ENCODE measurements at regions not wholly inside any gene's neighbourhood (a gene's known extent, or its start where the extent isn't known, plus 50 kb on each side); places are given as distances from the start of the nearest gene placed in this dataset.
"Not testable (repeated sequence)": the region's sequence is repeated elsewhere in the genome, so short reads cannot be mapped to it uniquely, and the experiment has no call there.

- DNase-seq (ENCODE audit: low read depth): no peak
These were observed 74.5 kb upstream of the MEGF10 start for GRCh38 chr5:127216143-127216542.

DNA sequence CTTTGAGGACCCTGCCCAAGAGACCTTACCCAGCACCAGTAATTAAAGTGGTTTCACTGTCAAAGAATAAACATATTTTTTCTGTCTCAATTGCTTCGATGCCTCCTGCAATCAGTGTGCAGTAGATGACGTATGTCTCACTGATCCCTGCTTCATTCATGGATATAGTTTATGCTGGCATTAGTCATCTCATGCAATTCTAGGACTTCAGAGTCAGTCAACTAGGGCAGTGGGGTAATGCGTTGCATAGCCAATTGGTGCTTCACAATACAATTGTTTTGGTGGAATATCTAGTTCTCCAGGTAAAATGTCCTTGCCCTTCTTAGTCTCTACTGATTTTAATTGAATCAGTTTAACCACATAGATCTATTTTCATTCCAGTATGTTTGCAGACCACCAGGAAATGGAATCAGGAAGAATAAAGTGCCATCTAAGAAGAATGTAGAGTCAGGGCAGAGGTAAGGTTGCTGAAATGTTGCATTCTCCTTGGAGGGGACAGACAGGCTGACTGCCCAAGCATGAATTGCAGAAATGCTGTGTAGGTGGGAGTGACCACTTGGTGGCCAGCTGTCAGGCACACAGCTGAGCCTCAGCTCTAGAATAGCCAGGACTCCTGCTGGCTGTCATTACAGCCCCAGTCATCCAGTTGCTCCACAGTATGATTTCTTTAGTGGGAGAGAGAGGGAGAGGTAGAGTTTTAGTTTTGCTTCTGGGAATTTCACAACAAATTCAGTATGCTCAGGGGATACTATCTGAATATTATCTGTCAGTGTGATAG lies 73.5 kb upstream of the MEGF10 start:
- no peak for DNase-seq (ENCODE audit: low read depth)

- not testable (repeated sequence) for DNase-seq (ENCODE audit: low read depth)
These were observed 68.7 kb upstream of the MEGF10 start for GRCh38 chr5:127221936-127222335.

- not testable (repeated sequence) for DNase-seq (ENCODE audit: low read depth)
These were observed 67.9 kb upstream of the MEGF10 start for GRCh38 chr5:127222571-127223156.

GRCh38 chr5:127223256-127223974 lies 67.2 kb upstream of the MEGF10 start:
- no peak for DNase-seq (ENCODE audit: low read depth)

DNA sequence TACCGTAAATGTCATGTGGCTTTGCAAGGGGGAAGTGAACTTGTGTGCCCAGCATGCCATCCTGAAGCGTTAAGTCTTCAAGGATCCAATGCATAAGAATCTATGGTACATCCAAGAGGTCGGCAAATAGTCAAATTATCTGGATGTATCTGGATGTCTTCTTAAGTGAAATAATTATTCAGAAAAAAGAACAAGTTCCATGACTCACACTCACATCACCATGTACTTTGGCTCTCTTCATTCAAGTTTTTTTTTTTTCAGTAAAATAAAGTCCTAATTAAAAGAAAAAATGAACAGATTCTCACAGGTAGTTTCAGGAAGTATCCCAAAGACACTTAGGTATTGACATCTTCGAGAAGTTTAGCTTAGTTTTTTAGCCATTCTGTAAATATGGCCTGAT lies 62.7 kb upstream of the MEGF10 start:
- no peak for DNase-seq (ENCODE audit: low read depth)

DNA sequence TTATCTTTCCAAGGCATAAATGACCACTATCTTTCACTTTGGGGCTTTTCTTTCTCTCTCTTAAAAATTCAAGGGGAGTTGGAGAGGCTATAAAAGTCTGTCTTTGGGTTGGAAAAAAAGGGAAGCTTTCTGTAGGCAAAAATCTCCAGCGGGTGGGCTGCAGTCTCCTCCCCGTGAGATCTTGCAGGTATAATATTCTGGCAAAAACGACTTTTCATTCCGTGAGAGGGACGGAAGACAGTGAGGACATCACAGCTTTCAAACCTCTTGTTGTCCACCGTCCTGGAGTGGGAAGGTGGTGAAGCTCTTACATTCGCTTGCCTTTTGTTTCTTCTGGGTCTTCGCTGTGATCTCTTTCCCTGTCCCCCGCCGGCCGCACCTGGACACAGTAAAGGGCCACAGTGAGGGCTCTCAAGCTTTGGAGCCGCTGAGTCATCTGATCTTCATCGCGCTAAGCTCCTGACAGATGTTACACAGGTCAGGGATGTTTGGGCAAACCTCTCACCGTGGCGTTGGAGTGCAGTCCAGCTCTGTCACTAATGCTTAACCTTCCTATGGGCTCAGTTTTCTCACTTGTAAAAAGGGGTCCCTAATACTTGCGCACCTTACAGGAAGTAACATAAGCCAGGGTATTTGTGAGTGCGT lies 61.9 kb upstream of the MEGF10 start:
- DNase-seq (ENCODE audit: low read depth): no peak

GRCh38 chr5:127229185-127229889 lies 61.3 kb upstream of the MEGF10 start:
- DNase-seq (ENCODE audit: low read depth): no peak

DNA sequence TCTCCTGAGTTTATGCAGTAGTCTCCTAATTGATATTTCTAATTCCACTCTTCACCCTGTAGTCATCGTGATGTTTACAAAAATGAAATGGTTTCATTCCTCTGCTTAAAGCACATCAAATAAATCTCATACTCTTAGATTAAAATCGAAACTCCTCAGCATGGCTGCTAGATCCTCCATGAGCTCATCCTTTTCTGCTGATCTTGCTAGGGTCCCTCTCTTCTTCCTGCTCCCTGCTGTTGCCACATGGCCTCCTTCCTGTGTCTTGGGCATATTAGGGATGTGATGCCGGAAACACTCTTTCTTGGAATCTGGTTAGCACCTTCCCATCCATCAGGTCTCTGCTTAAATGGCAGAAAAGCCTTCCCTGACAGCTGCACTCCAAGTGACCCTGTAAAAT lies 59.5 kb upstream of the MEGF10 start:
- no peak for DNase-seq (ENCODE audit: low read depth)

- DNase-seq (ENCODE audit: low read depth): no peak
These were observed 57.0 kb upstream of the MEGF10 start for GRCh38 chr5:127233590-127233989.

DNA sequence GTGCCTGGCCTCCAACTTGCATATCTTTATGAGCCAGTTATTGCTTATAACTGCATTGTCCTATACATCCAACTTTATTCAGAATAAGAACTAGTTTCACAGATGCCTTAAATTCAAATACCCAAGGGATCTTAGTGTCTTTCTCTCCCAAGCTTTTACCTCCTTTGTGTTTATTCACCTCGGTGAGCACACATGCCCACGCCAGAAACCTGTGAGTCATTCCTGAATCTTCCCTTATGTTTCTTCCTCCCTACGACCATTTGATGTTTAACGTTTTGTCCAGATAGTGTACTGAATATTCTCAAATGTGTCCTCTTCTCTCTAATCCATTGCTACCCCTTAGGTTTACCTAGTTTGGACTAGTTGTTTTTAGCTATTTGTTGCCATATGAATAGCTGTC lies 55.5 kb upstream of the MEGF10 start:
- DNase-seq (ENCODE audit: low read depth): no peak

- DNase-seq (ENCODE audit: low read depth): no peak
These were observed 54.3 kb upstream of the MEGF10 start for GRCh38 chr5:127236254-127236653.
